HG02973 (cell line): ENCODE measurements at regions not wholly inside any gene's neighbourhood (a gene's known extent, or its start where the extent isn't known, plus 50 kb on each side); places are given as distances from the start of the nearest gene placed in this dataset.
"Not testable (repeated sequence)": the region's sequence is repeated elsewhere in the genome, so short reads cannot be mapped to it uniquely, and the experiment has no call there.

Experiments used
- ATAC-seq: cut with Tn5 transposase; IDR thresholded peaks from one replicate; pipeline ENCODE4 v1.9.1; 2021; ENCODE audit warnings: moderate library complexity; ENCODE audit not compliant: unreplicated experiment

DNA sequence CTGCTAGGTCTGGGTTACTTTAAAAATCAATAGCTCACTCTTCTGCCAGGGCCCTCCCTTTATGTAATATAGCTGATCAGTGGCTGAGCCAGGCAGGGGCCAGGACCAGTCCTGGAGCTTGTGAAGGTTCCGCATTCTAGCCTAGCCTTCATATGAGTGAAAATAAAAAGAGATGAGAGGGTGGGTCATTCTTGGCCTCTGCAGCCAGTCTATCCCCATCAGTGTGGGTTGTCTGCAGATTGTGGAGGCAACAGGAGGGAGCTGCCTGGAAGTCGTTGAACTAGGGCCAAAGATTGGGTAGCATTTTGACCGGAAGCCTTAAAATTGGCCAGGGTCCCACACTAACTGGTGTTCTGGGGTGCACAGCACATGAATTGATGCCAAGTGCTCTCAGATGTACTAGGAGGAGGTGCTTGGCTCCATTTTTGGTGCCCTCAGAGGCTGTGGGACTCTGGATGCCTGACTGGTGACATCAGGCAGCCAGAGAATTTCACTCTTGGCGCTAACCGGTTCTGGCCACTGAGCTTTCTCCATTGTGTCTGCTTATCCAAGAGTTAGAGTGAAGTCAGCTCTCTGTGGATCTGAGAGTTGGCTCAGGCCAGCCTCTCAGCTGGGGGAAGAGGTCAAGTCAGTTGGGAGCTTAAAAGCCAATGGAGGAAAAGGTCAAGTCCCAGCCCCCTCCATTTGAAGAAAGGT lies 66.5 kb upstream of the IKBKE start:
- not testable (repeated sequence) for ATAC-seq

DNA sequence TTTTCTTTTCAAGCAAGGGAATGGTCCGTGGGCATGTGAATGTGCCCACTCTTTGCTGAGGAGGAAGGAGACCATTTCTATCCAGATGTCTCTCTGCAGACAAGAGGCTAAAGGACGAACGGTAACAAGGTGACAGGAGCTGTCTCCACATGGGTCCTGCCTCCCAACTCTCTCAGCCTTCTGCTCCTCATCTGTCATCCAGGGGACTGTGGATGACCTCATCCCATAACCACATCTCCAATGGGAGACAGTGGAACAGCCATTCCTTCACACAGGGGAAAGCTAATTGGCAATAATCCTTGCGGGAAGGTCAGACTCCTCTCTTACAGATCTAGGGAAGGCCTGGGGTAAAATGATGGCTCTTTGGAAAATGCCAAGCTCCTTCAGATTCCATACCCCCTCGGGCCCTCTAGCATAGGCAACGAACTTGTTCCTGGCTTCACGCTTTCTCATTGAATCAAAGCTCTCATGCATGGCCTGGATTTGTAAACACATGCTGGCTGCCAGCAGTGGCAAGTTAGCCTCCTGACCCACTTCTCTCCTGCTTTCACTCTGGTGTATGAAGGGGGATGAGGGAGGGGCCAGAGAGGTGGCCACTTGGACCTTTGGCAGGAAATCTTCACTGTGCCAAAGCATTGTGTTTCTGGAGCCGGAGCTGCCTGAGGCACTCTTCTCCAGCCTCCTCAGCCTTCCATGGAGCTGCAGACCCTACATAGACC lies 65.8 kb upstream of the IKBKE start:
- ATAC-seq, result not testable (repeated sequence)

DNA sequence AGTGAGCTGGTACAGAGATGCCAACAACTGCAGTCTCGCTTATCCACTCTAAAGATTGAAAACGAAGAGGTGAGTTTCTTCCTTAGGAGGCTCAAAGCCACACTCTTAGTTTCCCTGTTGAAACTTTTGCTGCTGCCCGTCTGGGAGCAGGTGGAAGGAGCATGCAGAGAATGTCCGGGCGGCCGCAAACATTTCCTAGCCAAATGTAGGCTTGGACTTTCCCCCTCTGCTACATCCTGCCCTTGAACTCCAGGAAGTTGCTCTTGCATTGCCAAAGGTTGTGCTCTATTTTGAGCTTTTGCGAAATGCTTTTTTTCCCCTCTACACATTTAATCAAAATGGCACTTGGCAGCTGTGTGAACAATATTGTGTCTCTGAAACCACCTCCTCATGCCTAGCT lies 65.0 kb upstream of the IKBKE start:
- ATAC-seq, result not testable (repeated sequence)

DNA sequence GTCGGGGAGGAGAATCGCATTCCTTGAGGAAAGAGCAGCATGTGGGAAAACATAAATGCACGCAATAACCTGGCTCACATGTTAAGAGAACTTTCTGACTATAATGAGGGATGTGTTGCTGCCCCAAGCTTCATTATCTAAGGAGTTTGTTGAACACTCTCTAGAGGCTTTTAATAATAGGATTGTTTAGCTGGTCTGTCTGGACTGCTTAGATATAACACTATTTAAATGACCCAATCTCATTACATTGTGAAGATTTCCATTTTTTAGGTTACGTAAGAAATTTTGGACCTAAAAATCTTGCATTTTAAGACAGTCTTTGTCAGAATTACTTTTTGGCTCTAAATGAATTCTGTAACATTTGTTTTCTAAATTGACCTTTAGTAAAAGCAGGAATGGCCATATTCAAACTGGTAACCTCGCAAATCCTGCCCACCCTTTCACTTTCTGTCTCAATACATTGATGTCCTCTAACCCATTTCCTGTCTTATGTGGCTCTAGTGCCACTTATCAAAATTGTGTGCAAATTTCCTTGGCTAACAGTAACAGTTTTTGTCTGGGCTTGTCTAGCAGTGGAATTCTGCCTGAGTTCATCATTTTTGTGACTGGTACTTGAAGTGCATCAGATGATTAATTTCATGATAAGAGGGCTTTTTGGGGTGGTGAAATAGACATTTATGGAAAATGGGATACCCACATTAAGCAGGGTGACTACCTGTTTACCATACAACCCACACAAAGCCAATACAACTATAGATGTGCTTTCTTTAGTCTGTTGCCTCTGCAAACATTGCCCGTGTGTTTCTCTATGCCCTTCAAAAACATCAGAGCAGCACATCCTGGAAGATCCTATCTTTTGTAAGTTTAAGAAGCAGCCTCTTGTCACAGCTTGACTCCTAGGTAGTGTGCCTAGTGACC lies 61.6 kb upstream of the IKBKE start:
- not testable (repeated sequence) for ATAC-seq

DNA sequence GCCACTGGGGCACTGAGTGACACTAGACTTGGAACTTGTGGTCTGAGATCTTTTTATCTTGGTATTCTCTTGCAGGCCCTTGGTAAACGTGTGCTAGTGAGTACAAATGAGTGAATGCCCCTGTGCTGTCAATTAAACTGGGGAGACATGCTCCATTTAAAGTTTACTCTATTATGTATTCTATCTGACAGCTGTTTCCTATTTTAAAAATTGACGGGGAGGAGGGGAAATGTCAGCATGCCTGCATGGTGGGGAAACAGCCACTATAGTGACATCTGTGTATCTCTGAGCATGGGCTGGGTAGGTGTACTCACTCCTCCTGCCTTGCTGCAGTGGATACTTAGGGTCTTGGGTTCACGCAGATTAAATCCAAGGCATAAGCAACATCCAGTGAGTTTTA lies 59.0 kb upstream of the IKBKE start:
- ATAC-seq, result no peak

DNA sequence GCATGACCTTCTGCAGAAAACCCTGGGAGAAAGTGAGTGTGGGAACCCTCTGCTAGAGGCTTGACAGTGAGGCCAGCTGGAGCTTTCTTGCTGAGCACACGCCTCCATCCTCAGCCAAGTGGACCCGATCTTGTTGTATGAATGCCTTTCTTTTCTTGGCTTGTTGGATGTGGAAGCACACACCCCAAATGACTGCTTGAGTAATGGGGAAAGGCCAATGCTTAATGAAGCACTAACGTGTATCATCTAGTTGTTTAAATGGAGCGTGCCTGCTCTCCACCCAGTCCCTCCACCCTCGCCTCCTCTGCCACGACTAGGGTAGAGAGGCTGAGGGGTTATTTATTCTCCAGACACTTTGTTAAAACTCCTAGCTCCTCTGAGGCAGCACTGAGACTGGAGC lies 54.3 kb upstream of the IKBKE start:
- no peak for ATAC-seq

DNA sequence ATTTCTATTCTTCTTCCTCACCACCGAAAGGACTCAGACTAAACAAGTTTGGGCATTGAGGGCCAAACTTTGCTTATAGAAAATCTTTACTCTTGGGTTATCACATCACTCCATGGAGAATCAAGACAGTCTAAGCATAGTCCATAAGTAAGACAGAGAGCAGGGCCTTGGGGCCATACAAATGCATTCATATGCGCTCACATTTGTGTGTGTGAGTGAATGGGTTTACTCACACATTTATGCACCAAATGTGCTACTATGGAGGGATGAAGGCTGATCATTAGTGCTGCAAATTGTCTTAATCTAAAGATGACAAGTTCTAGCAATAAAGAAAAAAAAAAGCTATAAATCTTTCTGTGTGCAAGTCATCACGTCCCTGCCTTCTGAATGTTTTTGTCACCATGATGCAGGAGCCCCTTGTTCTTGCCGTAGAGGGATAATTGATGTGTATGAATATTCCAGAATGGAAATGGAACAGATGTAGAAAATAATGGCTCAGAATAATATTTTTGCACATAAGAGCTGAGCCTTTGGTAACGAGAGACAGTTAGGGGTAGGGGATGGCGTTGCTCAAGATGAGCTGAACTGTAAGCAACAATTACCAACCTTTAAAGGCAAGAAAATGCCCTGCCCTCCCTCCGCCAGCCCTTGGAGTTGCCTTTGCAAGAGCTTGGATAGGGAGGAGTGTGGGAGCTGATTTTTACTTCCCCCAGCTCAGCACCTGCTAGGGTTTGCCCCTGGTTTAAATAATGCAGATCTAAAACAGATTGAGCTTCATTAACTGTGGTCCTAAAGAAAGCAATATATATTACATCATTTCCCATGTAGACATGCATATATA lies 52.3 kb upstream of the IKBKE start:
- ATAC-seq, result no peak

DNA sequence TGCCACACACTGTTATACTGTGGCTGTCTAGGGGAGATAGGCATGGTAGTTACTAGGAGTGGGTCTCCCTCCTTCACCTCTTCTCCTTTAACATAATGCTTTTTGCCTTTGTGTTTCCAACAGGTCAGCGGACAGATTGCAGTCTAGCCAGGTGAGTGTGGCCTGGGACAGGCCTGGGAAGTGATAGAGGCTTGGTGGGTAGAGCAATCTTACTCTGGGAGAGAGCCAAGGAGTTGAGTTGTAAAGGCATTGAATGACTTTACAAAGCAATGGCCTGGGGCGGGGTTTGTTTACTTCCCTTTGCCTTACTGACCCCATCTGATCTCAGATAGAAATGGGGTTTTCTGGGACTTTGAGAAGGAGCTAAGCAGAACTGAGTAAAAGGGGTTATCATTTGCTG lies 51.0 kb upstream of the IKBKE start:
- ATAC-seq, result no peak

DNA sequence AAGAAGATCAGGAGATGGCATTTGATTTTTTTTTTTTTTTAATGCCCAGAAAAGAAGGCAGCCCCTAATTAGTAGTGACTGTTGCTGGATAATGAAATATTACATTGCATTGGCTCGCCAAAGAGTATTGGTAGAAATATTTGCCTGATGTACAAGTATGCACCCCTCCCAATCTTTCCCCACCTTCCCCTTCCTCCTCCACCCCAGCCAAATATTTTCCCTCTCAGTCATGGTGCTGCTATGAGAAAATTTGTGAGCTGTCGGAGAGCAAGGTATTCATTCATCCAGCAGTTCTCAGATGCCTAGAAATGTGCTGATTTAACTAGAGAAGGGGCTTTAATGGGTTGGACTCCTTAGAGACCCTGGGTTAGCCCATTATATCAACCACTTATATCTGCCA lies 50.5 kb upstream of the IKBKE start:
- no peak for ATAC-seq

DNA sequence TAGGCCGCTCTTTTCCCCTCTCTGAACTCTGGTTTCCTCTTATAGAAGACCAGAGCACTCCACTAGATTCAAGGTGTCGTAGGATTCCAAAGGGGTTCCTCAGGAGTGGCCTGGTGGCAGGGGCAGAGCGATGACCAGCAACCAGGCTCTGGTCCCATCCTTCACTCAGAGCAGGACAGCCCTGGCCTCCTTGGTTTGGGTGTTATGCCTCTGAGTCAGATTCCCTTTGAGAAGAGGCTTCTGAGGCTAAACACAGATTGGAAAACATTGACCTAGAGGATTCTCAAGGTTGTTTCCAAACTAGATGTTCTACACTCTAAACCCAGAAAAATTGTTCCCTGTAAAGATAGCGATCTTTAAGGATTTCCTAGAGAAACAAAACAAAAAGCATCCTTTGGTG lies 49.8 kb upstream of the IKBKE start:
- ATAC-seq, result no peak
